Right lobe of liver (tissue), 6 donors: ENCODE measurements at regions not wholly inside any gene's neighbourhood (a gene's known extent, or its start where the extent isn't known, plus 50 kb on each side); places are given as distances from the start of the nearest gene placed in this dataset.
A peak's percentile ranks its signal among the peaks of the same experiment; 100 is the strongest.

Source experiments
- ATAC-seq, 4 donors: fragments of 200-7000 bp; cut with Tn5 transposase; one replicate each; pipeline ENCODE4 v1.9.1; 2020; ENCODE audit warnings: mild to moderate bottlenecking in 4 of 4, moderate library complexity in 4 of 4
- DNase-seq, 3 donors: peaks; one replicate each; pipeline ENCODE4 v3.0.0-alpha.2; 2020
- H3K27ac ChIP-seq, 3 donors: fragments of 200-600 bp; one replicate each; pipeline ENCODE4 v1.8.0; 2022
- H3K27me3 ChIP-seq, 2 donors: fragments of 200-600 bp; one replicate each; pipeline ENCODE4 v1.8.0; 2022
- H3K36me3 ChIP-seq, 4 donors: fragments of 200-600 bp; sonication (generic) in 1 of 4; one replicate each; pipeline versions ENCODE4 v1.5.1 to v1.8.0; 2017 to 2022; ENCODE audit warnings: control low read depth in 1 of 4
- H3K4me1 ChIP-seq, 4 donors: fragments of 200-600 bp; sonication (generic) in 1 of 4; one replicate each; pipeline versions ENCODE4 v1.5.1 to v1.8.0; 2017 to 2022; ENCODE audit warnings: control low read depth in 1 of 4
- H3K4me3 ChIP-seq, 3 donors: fragments of 200-600 bp; one replicate each; pipeline ENCODE4 v1.8.0; 2022
- H3K9me3 ChIP-seq, 4 donors: fragments of 200-600 bp; sonication (generic) in 1 of 4; one replicate each; pipeline versions ENCODE4 v1.5.1 to v1.8.0; 2017 to 2022; ENCODE audit warnings: control low read depth in 1 of 4
- CTCF ChIP-seq, 4 donors: fragments of 200-600 bp in 3 of 4; fragments of 450-650 bp in 1 of 4; IDR thresholded peaks; one replicate each; pipeline versions ENCODE4 v1.5.1 to v1.8.0; 2016 to 2022; ENCODE audit warnings: antibody characterized with exemption in 4 of 4, mild to moderate bottlenecking in 2 of 4
- POLR2A ChIP-seq: fragments of 450-650 bp; IDR thresholded peaks from one replicate; pipeline ENCODE4 v1.6.1; 2017; ENCODE audit warnings: antibody characterized with exemption, mild to moderate bottlenecking
- WGBS: methylation state at CpG from one replicate; pipeline ENCODE4 v1.1.6; 2018; ENCODE audit warnings: low coverage, low lambda C conversion rate; ENCODE audit not compliant: insufficient coverage; ENCODE audit errors: missing lambda C conversion rate; 5-methylcytosine and 5-hydroxymethylcytosine counted together
- intact Hi-C, 2 donors: fragments of 100-400 bp; cut with DNase I; formaldehyde crosslinking; loops; one replicate each; pipeline versions ENCODE4 v1.11.2 to v1.14.1; 2022
- donor health status: DM: no; HTN: yes; CAD: no.
- donor health status: DM: no; HTN: no; CAD: no.
- donor health status: DM: no; HTN: no; CAD: no.
- donor health status: DM: no; HTN: yes; CAD: no.
- donor health status: DM: no; HTN: yes; CAD: no.

GRCh38 chr5:125034331-125034730 lies 287.9 kb upstream of the ZNF608 start:
- DNase-seq (peak; percentile 72 to 83 (median 80)), ATAC-seq (peak; percentile 84 to 92 (median 89))
- WGBS: 19% methylated on average over 3 of the region's 5 CpGs
- H3K4me1 ChIP-seq: no peaks in the 10 kb centered on the region
- H3K27me3 ChIP-seq: no peaks in the 10 kb centered on the region
- TF ChIP-seq POLR2A (no peak), CTCF (IDR thresholded peaks at IDR 0.05) (no peak)
- no peak overlapping the region for H3K27ac ChIP-seq
- intact Hi-C loops: no loop called here
- H3K9me3 ChIP-seq: no peaks in the 10 kb centered on the region
- H3K36me3 ChIP-seq: no peaks in the 10 kb centered on the region
- no peak overlapping the region for H3K4me3 ChIP-seq

- TF ChIP-seq POLR2A (no peak), CTCF (IDR thresholded peaks at IDR 0.05) (no peak)
- DNase-seq: no peak
- H3K36me3 ChIP-seq: no peaks in the 10 kb centered on the region
- H3K4me3 ChIP-seq: no peak overlapping the region
- intact Hi-C loops: no loop called here
- no peaks in the 10 kb centered on the region for H3K9me3 ChIP-seq
- H3K4me1 ChIP-seq: no peaks in the 10 kb centered on the region
- 86% methylated on average over 8 of the region's 8 CpGs for WGBS
- H3K27ac ChIP-seq: no peak overlapping the region
- no peak for ATAC-seq
- no peaks in the 10 kb centered on the region for H3K27me3 ChIP-seq
These were observed 290.1 kb upstream of the ZNF608 start for GRCh38 chr5:125036494-125036893.

- TF ChIP-seq POLR2A (no peak), CTCF (IDR thresholded peaks at IDR 0.05) (no peak)
- Histone ChIP-seq H3K4me1 (no peaks in the 10 kb centered on the region), H3K27me3 (no peaks in the 10 kb centered on the region), H3K27ac (no peak overlapping the region), H3K36me3 (no peaks in the 10 kb centered on the region), H3K4me3 (no peak overlapping the region), H3K9me3 (no peaks in the 10 kb centered on the region)
- intact Hi-C loops: no loop called here
- 83% methylated on average over 1 of the region's 1 CpG for WGBS
- DNase-seq (no peak), ATAC-seq (no peak)
These were observed 290.6 kb upstream of the ZNF608 start for GRCh38 chr5:125037020-125037419.

GRCh38 chr5:125037530-125037929 lies 291.1 kb upstream of the ZNF608 start:
- 87% methylated on average over 6 of the region's 7 CpGs for WGBS
- Histone ChIP-seq H3K27ac (no peak overlapping the region), H3K27me3 (no peaks in the 10 kb centered on the region), H3K4me1 (no peaks in the 10 kb centered on the region), H3K9me3 (no peaks in the 10 kb centered on the region), H3K4me3 (no peak overlapping the region), H3K36me3 (no peaks in the 10 kb centered on the region)
- DNase-seq: no peak
- intact Hi-C loops: no loop called here
- TF ChIP-seq POLR2A: no peak
- TF ChIP-seq CTCF (IDR thresholded peaks at IDR 0.05): no peak
- ATAC-seq: no peak

GRCh38 chr5:125038477-125038876 lies 292.0 kb upstream of the ZNF608 start:
- DNase-seq (no peak), ATAC-seq (no peak)
- intact Hi-C loops: no loop called here
- no peaks in the 10 kb centered on the region for H3K36me3 ChIP-seq
- H3K4me3 ChIP-seq: no peak overlapping the region
- 88% methylated on average over 5 of the region's 5 CpGs for WGBS
- H3K27me3 ChIP-seq: no peaks in the 10 kb centered on the region
- no peak for TF ChIP-seq POLR2A
- TF ChIP-seq CTCF (IDR thresholded peaks at IDR 0.05): no peak
- peaks cover 0 to 2% (median under 1%) of the 10 kb centered on the region in 4 donors for H3K4me1 ChIP-seq
- no peaks in the 10 kb centered on the region for H3K9me3 ChIP-seq
- H3K27ac ChIP-seq: no peak overlapping the region
